Keratinocyte (primary cell): ENCODE measurements at regions not wholly inside any gene's neighbourhood (a gene's known extent, or its start where the extent isn't known, plus 50 kb on each side); places are given as distances from the start of the nearest gene placed in this dataset.
"Not testable (repeated sequence)": the region's sequence is repeated elsewhere in the genome, so short reads cannot be mapped to it uniquely, and the experiment has no call there.

Experiments
- DNase-seq: peaks from one replicate; pipeline ENCODE4 v3.0.0-alpha.2; 2011; ENCODE audit warnings: low read depth, missing footprints, low spot score
- FAIRE-seq: peaks from 2 replicates; lab custom pipeline; 2011; peaks lifted over from hg19 to GRCh38; lab: Jason Lieb, UNC
- H2AFZ ChIP-seq: 2 replicates; pipeline ENCODE4 v1.6.0; 2012; ENCODE audit warnings: low read length, control low read depth, inconsistent platforms; ENCODE audit not compliant: control insufficient read depth
- H3K27ac ChIP-seq: 2 replicates; pipeline ENCODE4 v1.5.1; 2011; ENCODE audit warnings: low read length; ENCODE audit not compliant: control insufficient read depth, insufficient read depth
- H3K27me3 ChIP-seq: 3 replicates; pipeline ENCODE4 v1.6.0; 2011; ENCODE audit warnings: low read length; ENCODE audit not compliant: control insufficient read depth, insufficient read depth; ENCODE audit errors: extremely low read depth
- H3K36me3 ChIP-seq, 2 experiments: 2 replicates in 1 of 2; 3 replicates in 1 of 2; pipeline ENCODE4 v1.5.1; 2011; ENCODE audit warnings: low read length in 2 of 2, mild to moderate bottlenecking in 1 of 2; ENCODE audit not compliant: control insufficient read depth in 2 of 2, insufficient read depth in 2 of 2; ENCODE audit errors: extremely low read depth in 1 of 2
- H3K4me1 ChIP-seq: 3 replicates; pipeline ENCODE4 v1.5.1; 2011; ENCODE audit warnings: low read length; ENCODE audit not compliant: control insufficient read depth, insufficient read depth; ENCODE audit errors: extremely low read depth
- H3K4me2 ChIP-seq: 3 replicates; pipeline ENCODE4 v1.6.0; 2011; ENCODE audit warnings: low read depth, low read length; ENCODE audit not compliant: control insufficient read depth, insufficient read depth; ENCODE audit errors: extremely low read depth
- H3K4me3 ChIP-seq, 3 experiments: fragments of 200-600 bp in 1 of 3; sonication (generic) in 1 of 3; 2 replicates in 2 of 3; 3 replicates in 1 of 3; pipeline ENCODE4 v1.5.1; 2011 to 2016; ENCODE audit warnings: low read length in 3 of 3, mild to moderate bottlenecking in 3 of 3, control low read depth in 2 of 3, inconsistent platforms in 1 of 3, low read depth in 1 of 3, mixed read lengths in 1 of 3, mixed run types in 1 of 3, moderate library complexity in 1 of 3; ENCODE audit not compliant: control insufficient read depth in 2 of 3, insufficient read depth in 2 of 3; ENCODE audit errors: extremely low read depth in 1 of 3
- H3K79me2 ChIP-seq: 2 replicates; pipeline ENCODE4 v1.6.0; 2012; ENCODE audit warnings: low read length; ENCODE audit not compliant: control insufficient read depth, insufficient read depth
- H3K9ac ChIP-seq: 3 replicates; pipeline ENCODE4 v1.6.0; 2011; ENCODE audit warnings: low read length; ENCODE audit not compliant: control insufficient read depth, insufficient read depth; ENCODE audit errors: extremely low read depth
- H3K9me1 ChIP-seq: 3 replicates; pipeline ENCODE4 v1.6.0; 2011; ENCODE audit warnings: low read length; ENCODE audit not compliant: control insufficient read depth, insufficient read depth; ENCODE audit errors: extremely low read depth
- H3K9me3 ChIP-seq: 2 replicates; pipeline ENCODE4 v1.5.1; 2012; ENCODE audit warnings: low read depth, low read length; ENCODE audit not compliant: control insufficient read depth
- H4K20me1 ChIP-seq: 3 replicates; pipeline ENCODE4 v1.6.0; 2011; ENCODE audit warnings: low read length; ENCODE audit not compliant: control insufficient read depth, insufficient read depth; ENCODE audit errors: extremely low read depth
- EZH2 ChIP-seq: IDR thresholded peaks from one replicate; pipeline ENCODE4 v1.6.1; 2012; ENCODE audit warnings: inconsistent platforms, mild to moderate bottlenecking, low read length, moderate library complexity
- dilution Hi-C: fragments of 300-500 bp; cut with MboI; formaldehyde crosslinking; loops from one replicate; pipeline ENCODE4 v1.7.0; 2020; ENCODE audit warnings: low sequenced_read_pairs; ENCODE audit not compliant: extremely low pct_ligation_motif_present
- TF ChIP-seq, protein P1 (sequence below), 3 experiments: IDR thresholded peaks in 1 of 3; conservative IDR thresholded peaks in 1 of 3; optimal IDR thresholded peaks in 1 of 3; 2 replicates in 2 of 3; 3 replicates in 1 of 3; pipeline versions ENCODE3 to v1.5.1; 2011; ENCODE audit warnings: low read length in 3 of 3, mild to moderate bottlenecking in 3 of 3, moderate library complexity in 2 of 3, control low read depth in 1 of 3, inconsistent platforms in 1 of 3; ENCODE audit not compliant: insufficient read depth in 2 of 3; ENCODE audit errors: extremely low read depth in 1 of 3

DNA sequence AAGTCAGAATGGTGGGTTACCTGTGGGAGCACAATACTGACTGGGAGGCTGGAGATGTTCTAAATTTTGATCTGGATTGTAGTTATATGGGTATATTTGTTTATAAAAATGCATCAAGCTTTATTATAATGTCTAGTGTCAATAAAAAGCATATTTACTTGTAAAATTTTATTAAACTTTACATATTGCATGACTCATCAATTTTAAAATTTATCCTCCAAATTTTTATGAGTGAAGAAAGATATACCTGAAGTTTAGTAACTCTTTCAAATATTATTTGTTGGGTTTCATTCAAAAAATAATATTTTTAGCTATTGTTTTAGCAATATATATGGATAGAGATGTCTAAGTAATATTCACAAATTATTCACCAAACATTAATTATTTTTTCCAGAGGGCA, 103.0 kb downstream of the ANXA5 start:
- Histone ChIP-seq H3K79me2 (no peaks in the 10 kb centered on the region), H2AFZ (no peak overlapping the region), H3K9me3 (no peaks in the 10 kb centered on the region), H3K9ac (no peak overlapping the region), H3K27ac (no peak overlapping the region), H3K4me1 (no peaks in the 10 kb centered on the region), H4K20me1 (no peaks in the 10 kb centered on the region), H3K9me1 (no peaks in the 10 kb centered on the region), H3K27me3 (no peaks in the 10 kb centered on the region), H3K4me2 (no peak overlapping the region), H3K36me3 (no peaks in the 10 kb centered on the region), H3K4me3 (no peak overlapping the region)
- dilution Hi-C loops, result no loop called here
- TF ChIP-seq, protein P1, sequence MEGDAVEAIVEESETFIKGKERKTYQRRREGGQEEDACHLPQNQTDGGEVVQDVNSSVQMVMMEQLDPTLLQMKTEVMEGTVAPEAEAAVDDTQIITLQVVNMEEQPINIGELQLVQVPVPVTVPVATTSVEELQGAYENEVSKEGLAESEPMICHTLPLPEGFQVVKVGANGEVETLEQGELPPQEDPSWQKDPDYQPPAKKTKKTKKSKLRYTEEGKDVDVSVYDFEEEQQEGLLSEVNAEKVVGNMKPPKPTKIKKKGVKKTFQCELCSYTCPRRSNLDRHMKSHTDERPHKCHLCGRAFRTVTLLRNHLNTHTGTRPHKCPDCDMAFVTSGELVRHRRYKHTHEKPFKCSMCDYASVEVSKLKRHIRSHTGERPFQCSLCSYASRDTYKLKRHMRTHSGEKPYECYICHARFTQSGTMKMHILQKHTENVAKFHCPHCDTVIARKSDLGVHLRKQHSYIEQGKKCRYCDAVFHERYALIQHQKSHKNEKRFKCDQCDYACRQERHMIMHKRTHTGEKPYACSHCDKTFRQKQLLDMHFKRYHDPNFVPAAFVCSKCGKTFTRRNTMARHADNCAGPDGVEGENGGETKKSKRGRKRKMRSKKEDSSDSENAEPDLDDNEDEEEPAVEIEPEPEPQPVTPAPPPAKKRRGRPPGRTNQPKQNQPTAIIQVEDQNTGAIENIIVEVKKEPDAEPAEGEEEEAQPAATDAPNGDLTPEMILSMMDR (optimal IDR thresholded peaks at IDR 0.05 in 1 of 3, IDR thresholded peaks at IDR 0.05 in 1 of 3, conservative IDR thresholded peaks at IDR 0.05 in 1 of 3; ENCODE audit: extremely low read depth in 1 of 3, insufficient read depth in 2 of 3, low read length in 3 of 3), result no peak
- TF ChIP-seq EZH2, result no peak
- DNase-seq (no peak), FAIRE-seq (no peak)

DNA sequence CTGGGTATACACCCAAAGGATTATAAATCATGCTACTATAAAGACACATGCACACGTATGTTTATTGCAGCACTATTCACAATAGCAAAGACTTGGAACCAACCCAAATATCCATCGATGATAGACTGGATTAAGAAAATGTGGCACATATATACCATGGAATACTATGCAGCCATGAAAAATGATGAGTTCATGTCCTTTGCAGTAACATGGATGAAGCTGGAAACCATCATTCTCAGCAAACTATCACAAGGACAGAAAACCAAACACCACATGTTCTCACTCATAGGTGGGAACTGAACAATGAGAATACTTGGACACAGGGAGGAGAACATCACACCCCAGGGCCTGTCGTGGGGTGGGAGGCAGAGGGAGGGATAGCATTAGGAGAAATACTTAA, 104.5 kb downstream of the ANXA5 start:
- H3K36me3 ChIP-seq, FAIRE-seq, H3K4me3 ChIP-seq, H3K9ac ChIP-seq, H3K9me3 ChIP-seq, DNase-seq, H3K79me2 ChIP-seq, H4K20me1 ChIP-seq, H3K27me3 ChIP-seq, H2AFZ ChIP-seq, dilution Hi-C loops, H3K4me1 ChIP-seq, H3K27ac ChIP-seq, H3K4me2 ChIP-seq, H3K9me1 ChIP-seq: not testable (repeated sequence)

DNA sequence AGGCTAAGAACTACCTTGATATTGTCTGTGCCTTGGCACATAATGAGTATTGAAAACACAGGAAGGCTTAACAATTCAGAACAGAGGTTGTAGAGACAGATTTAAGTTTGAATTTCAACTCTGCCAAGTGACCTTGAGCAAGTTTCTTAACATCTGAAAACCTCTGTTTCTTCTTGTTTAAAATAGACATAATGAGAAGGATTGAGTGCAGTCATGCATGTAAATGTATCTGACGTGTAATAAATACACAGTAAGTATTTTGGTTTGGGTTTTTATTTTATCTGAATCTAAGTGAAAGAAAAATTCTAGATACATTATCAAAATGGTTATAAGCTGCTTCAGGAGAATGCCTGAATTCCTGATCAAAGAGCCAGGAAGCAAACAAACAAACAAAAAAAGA, 111.9 kb downstream of the ANXA5 start:
- TF ChIP-seq, protein P1 (optimal IDR thresholded peaks at IDR 0.05 in 1 of 3, IDR thresholded peaks at IDR 0.05 in 1 of 3, conservative IDR thresholded peaks at IDR 0.05 in 1 of 3; ENCODE audit: extremely low read depth in 1 of 3, insufficient read depth in 2 of 3, low read length in 3 of 3), result no peak
- no peak for TF ChIP-seq EZH2
- FAIRE-seq, result no peak
- Histone ChIP-seq H3K27me3 (no peaks in the 10 kb centered on the region), H3K4me1 (no peaks in the 10 kb centered on the region), H3K4me2 (no peak overlapping the region), H3K27ac (no peak overlapping the region), H3K9ac (no peak overlapping the region), H3K9me3 (no peaks in the 10 kb centered on the region), H3K36me3 (no peaks in the 10 kb centered on the region), H3K4me3 (no peak overlapping the region), H2AFZ (no peak overlapping the region), H3K79me2 (no peaks in the 10 kb centered on the region), H3K9me1 (no peaks in the 10 kb centered on the region), H4K20me1 (no peaks in the 10 kb centered on the region)
- DNase-seq, result no peak
- dilution Hi-C loops, result no loop called here
